Testis (tissue), 2 donors: ENCODE measurements at regions not wholly inside any gene's neighbourhood (a gene's known extent, or its start where the extent isn't known, plus 50 kb on each side); places are given as distances from the start of the nearest gene placed in this dataset.

Source experiments
- POLR2A ChIP-seq: fragments of 450-650 bp; IDR thresholded peaks from one replicate; pipeline ENCODE4 v1.6.1; 2017; ENCODE audit warnings: antibody characterized with exemption, mild to moderate bottlenecking, moderate library complexity
- TF ChIP-seq, protein P1 (sequence below), 3 experiments: fragments of 450-650 bp in 2 of 3; fragments of 200-600 bp in 1 of 3; sonication (generic) in 1 of 3; IDR thresholded peaks; one replicate each; pipeline ENCODE4 v1.5.1; 2016 to 2019; ENCODE audit warnings: antibody characterized with exemption in 3 of 3, mild to moderate bottlenecking in 2 of 3, moderate library complexity in 1 of 3

GRCh38 chr5:174559566-174560090, 164.8 kb upstream of the MSX2 start:
- no peak for TF ChIP-seq POLR2A
- TF ChIP-seq, protein P1, sequence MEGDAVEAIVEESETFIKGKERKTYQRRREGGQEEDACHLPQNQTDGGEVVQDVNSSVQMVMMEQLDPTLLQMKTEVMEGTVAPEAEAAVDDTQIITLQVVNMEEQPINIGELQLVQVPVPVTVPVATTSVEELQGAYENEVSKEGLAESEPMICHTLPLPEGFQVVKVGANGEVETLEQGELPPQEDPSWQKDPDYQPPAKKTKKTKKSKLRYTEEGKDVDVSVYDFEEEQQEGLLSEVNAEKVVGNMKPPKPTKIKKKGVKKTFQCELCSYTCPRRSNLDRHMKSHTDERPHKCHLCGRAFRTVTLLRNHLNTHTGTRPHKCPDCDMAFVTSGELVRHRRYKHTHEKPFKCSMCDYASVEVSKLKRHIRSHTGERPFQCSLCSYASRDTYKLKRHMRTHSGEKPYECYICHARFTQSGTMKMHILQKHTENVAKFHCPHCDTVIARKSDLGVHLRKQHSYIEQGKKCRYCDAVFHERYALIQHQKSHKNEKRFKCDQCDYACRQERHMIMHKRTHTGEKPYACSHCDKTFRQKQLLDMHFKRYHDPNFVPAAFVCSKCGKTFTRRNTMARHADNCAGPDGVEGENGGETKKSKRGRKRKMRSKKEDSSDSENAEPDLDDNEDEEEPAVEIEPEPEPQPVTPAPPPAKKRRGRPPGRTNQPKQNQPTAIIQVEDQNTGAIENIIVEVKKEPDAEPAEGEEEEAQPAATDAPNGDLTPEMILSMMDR (IDR thresholded peaks at IDR 0.05), result no peak
